Tongue (tissue), 1 donor: ENCODE measurements at regions not wholly inside any gene's neighbourhood (a gene's known extent, or its start where the extent isn't known, plus 50 kb on each side); places are given as distances from the start of the nearest gene placed in this dataset.

Experiments
- DNase-seq: peaks from one replicate; pipeline ENCODE4 v3.0.0-alpha.2; 2015

GRCh38 chr1:94707321-94708298 lies 112.5 kb upstream of the SLC44A3 start:
- DNase-seq, result no peak

DNA sequence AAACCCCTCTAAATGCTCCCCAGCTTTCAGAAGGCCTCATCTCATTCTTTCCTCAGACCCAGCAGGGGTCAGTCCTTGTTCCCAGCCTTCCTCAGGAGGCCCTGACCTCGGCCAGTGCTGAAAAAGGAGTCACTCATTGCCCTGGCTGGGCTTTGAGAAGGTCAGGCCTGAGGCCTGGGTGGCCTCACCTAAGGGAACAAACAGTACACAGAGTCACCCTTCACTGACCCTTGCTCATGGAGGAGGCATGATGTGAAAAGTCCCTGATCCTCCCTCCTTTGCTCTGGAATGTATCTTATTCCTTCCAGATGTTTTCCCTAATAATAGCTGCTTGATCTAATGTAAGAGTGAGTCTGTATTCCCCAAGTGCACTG lies 117.7 kb upstream of the SLC44A3 start:
- DNase-seq, result no peak

- DNase-seq, result no peak
Observed at GRCh38 chr1:94701796-94702441, 118.2 kb upstream of the SLC44A3 start.

GRCh38 chr1:94698759-94699502 lies 121.2 kb upstream of the SLC44A3 start:
- no peak for DNase-seq

DNA sequence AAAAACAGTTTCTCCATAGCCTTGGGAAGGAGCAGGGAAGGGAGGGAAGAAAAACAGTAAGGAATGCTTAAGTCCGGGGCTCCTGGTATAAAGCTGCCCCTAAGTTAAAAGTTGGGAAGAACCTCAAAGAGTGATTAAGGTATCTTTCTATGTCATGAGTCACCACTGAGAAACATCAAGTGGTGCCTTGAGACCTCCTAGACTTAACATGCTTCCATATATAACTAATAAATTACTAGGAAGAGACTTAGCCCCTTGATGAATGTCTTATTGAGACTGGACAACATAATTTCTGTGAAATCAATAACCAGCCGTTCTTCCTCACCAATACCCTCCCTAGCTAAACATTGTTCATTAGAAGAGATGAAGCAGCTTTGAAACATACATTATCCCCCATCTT lies 121.8 kb upstream of the SLC44A3 start:
- no peak for DNase-seq

DNA sequence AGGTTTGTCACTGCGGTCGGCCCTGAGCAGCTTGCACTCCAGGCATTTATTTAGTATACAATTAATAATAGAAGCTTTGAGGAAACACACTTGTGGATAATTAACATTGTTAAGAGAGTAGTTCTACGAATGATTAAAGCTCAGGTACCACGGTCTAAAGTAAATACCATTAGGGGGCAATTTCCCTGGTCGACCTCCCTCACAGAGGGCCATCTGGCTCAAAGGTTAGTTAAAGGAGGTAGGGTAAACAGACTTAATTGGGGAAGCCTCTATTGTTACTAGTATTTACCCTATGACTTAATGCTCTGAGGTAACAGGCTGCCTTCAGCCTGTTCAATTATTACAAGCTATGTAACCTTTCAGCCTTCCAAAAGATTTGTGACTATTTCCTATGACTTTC lies 122.3 kb upstream of the SLC44A3 start:
- DNase-seq, result no peak

GRCh38 chr1:94694226-94694915 lies 125.8 kb upstream of the SLC44A3 start:
- no peak for DNase-seq

GRCh38 chr1:94693435-94693834 lies 126.7 kb upstream of the SLC44A3 start:
- no peak for DNase-seq

DNA sequence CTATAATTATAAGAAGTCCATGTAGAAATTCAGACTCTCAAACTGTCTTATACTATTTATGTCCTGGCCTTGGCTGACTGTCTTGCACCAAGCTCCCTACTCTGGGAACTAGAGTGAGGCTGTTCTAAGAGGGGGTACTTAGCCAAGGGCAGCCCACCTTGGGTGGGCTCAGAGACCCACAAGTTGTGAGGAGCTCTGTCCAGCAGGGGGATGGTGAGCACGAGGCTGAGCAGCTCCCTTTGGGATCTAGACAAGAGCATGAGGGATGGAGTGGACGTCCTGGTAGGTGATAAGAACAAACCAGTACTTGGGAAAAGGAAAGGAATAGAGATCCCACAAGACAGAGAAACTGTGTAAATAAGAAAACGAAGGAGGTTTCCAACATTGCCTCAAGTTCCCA lies 127.1 kb upstream of the SLC44A3 start:
- DNase-seq, result no peak

- DNase-seq, result no peak
Observed at GRCh38 chr1:94688646-94689045, 131.5 kb upstream of the SLC44A3 start.

DNA sequence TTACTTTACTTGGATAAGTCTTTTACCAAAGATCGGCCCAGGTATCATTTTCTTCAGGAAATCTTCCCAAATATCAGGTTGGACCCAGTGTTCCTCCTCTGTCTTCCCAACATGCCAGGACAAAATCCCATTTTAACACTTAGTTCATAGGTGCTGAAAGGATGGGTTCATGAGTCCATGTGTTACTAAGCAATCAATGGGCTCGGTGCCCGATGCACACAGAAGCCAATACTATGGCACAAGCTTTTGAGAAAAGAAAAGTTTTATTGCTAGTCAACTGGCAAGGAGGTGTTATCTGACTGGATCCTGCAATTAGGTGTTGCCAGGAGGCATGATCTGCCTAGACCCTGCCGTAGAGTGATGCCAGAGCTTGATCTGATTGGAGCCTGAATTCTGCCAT lies 133.3 kb upstream of the SLC44A3 start:
- no peak for DNase-seq

GRCh38 chr1:94684690-94685250 lies 135.4 kb upstream of the SLC44A3 start:
- DNase-seq, result no peak

DNA sequence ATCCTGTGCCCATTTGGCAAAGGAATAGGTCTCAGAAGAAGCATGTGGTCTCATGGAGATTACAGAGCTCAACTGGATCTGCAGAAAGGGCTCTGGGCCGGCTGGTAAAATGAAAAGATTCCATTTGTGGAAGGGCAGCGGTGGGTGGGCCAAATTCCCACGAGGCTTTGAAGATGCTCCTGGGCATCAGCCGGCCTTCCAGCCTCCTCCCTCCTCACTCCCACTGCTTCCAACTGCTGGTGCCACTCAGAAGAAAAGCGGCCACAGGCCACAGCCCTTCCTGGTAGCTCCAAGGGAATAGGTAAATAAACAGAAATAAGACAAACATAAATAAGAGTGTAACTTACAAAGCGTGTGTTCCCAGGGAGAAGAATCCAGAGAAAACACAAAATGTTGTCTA lies 136.3 kb upstream of the SLC44A3 start:
- peak; percentile 8 for DNase-seq

GRCh38 chr1:94680039-94680377 lies 138.4 kb upstream of the F3 start:
- no peak for DNase-seq

DNA sequence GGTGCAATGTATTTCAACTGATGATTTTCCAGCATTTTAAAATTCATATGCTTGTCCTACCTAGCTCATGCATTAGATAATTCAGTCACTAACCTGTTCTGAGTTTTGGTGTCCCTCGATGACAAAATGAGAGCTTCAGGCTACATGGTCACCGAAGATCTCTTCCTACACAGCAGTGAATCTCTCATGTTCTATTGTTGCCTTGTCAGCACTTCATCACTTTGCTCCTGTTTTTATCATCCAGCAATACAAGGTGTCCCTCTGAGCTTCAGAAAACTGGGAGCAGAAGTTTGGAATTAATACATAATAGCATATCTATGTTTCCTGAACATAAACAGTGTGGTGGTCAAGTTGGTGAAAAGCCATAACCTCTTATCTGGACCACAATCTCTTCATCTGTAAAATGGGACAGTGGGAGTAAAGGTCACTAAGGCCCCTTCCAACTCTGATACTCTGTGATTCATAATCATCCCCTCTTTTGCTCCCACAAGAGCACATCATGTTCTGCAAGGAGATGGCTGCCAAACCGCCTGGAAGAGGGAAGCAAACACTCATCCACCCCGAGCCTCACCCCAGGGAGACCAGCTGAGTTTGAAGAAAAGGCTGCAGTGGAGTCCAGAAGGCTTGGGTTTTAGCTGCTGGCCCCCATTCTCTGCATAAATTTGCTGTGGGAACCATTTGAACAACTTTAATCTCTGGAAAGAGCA lies 137.9 kb upstream of the F3 start:
- no peak for DNase-seq

DNA sequence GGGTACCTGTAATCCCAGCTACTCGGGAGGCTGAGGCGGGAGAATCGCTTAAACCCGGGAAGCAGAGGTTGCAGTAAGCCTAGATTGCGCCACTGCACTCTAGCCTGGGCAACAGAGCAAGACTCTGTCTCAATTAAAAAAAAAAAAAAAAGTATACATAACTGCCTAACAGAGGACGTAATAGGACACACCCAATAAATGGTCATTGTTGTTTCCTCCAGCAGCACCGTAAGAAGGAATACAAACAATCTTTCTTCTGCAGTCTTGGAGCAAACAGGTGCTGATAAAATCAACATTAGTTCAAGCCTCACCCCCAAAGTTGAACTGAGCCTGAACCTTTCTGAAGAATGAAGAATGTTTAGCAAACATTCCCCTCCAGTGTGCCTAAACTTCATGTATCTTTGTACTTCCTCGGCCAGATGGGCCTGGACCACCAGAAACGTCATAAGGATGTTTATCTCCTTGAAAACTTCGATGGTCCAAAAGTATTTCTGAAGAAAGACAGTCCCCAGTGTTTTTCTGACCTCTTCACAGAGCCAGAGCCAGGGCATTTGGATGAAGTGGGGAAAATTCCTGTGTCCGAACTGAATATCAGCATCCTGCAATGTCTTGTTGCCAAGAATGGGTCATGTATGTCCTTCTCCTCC lies 136.8 kb upstream of the F3 start:
- DNase-seq, result no peak

- no peak for DNase-seq
Observed at GRCh38 chr1:94677714-94678113, 136.2 kb upstream of the F3 start.

DNA sequence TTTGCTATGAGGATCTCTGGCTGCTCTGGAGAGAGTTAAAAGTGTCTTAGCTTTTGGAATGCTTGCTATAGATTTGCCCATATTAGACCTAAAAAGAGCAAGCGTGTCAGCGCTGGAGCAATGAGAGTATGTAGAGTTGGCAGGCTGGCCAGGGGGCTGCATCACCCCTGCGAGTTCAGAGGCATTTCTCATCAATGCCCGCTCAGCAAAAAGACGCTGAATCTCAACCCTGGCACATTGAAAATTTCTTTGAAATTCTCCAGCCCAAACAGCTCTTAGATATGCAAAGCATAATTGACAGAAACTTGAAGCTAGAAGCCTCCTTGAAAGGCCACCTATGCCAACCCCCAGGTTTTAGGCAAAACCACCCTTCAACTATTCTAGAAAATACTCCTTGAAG lies 135.5 kb upstream of the F3 start:
- DNase-seq, result no peak

- peak; percentile 13 for DNase-seq
Observed at GRCh38 chr1:94676686-94677085, 135.1 kb upstream of the F3 start.

DNA sequence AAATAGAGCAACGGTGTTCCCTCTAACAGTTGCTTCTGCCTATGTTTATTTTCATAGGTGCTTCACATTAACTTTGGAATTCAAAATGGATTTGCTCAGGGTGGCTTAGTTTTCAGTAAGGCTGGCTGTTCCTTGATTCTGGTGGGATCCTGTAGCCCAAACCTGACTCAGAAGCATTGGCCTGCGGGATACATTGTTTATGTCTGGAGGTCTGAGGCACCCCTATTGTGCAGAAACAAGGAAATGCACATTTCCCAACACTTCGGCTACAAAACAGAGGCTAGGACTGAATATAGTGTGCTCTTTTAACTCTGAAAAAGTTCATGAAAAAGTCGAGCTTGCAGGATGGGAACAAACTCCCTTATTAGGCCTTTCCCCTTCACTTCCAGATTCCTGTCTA lies 133.8 kb upstream of the F3 start:
- DNase-seq, result no peak

DNA sequence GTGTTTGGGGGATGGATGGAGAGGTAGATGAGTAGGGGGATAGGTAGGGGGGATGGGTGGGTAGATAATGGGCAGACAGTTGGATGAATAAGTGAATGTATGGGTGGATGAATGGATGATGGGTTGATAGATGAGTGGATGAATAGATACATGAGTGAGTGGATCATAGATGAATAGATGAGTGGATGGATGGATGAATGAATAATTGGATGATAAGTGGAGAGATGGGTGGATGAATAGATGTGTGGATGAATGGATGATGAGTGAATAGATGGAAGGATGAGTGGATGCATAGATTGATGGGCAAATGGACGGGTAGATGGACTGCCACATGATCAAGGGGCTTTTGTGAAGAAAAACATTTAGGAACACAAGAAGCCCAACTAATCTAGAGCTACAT lies 133.3 kb upstream of the F3 start:
- DNase-seq, result no peak
